OCI-LY3 (cell line): ENCODE measurements at regions not wholly inside any gene's neighbourhood (a gene's known extent, or its start where the extent isn't known, plus 50 kb on each side); places are given as distances from the start of the nearest gene placed in this dataset.

Experiments
- H2AFZ ChIP-seq: fragments of 200-600, 300-600 bp; shearing (Covaris generic); 2 replicates; pipeline ENCODE4 v1.6.0; 2014; ENCODE audit warnings: antibody characterized with exemption, low read depth, low read length
- H3K27ac ChIP-seq: fragments of 200-600, 300-600 bp; sonication (generic); 2 replicates; pipeline ENCODE4 v1.5.1; 2014; ENCODE audit warnings: mild to moderate bottlenecking, low read length, moderate library complexity, mixed read lengths
- H3K27me3 ChIP-seq: fragments of 200-600, 300-600 bp; sonication (generic); 2 replicates; pipeline ENCODE4 v1.6.1; 2014; ENCODE audit warnings: low read depth, low read length, mixed read lengths
- H3K36me3 ChIP-seq: fragments of 200-600, 300-600 bp; sonication (generic); replicated peaks from 2 replicates; pipeline ENCODE3; 2014; ENCODE audit warnings: low read depth, low read length, mixed read lengths
- H3K4me1 ChIP-seq: fragments of 300-600, 200-600 bp; sonication (generic); 2 replicates; pipeline ENCODE4 v1.6.1; 2014; ENCODE audit warnings: low read length, mixed read lengths
- H3K4me2 ChIP-seq: fragments of 200-600, 300-600 bp; sonication (generic); 2 replicates; pipeline ENCODE4 v1.6.1; 2014; ENCODE audit warnings: low read length, mixed read lengths
- H3K4me3 ChIP-seq: fragments of 300-600, 200-600 bp; sonication (generic); 2 replicates; pipeline ENCODE4 v1.5.1; 2014; ENCODE audit warnings: antibody characterized with exemption, mild to moderate bottlenecking, low read length, moderate library complexity
- H3K79me2 ChIP-seq: fragments of 300-600, 200-600 bp; shearing (Covaris generic); 2 replicates; pipeline ENCODE4 v1.6.1; 2014; ENCODE audit warnings: mild to moderate bottlenecking, low read length, mixed read lengths
- H3K9ac ChIP-seq: fragments of 300-600, 200-600 bp; shearing (Covaris generic); 2 replicates; pipeline ENCODE4 v1.6.0; 2014; ENCODE audit warnings: mild to moderate bottlenecking, low read length, moderate library complexity
- H3K9me3 ChIP-seq: fragments of 200-600, 300-600 bp; shearing (Covaris generic); 2 replicates; pipeline ENCODE4 v1.6.1; 2014; ENCODE audit warnings: low read length, mixed read lengths; ENCODE audit not compliant: insufficient read depth
- H4K20me1 ChIP-seq: fragments of 200-600, 300-600 bp; sonication (generic); 2 replicates; pipeline ENCODE4 v1.6.1; 2016; ENCODE audit warnings: low read length, mixed read lengths; ENCODE audit not compliant: insufficient read depth
- CTCF ChIP-seq: fragments of 200-600, 300-600 bp; sonication (generic); IDR thresholded peaks from 2 replicates; pipeline ENCODE4 v1.5.1; 2014; ENCODE audit warnings: antibody characterized with exemption, low read length, low read depth
- EZH2phosphoT487 ChIP-seq: fragments of 200-600 bp; shearing (Covaris generic); IDR thresholded peaks from 2 replicates; pipeline ENCODE4 v1.6.1; 2018; ENCODE audit warnings: antibody characterized with exemption, mixed run types, low read depth

DNA sequence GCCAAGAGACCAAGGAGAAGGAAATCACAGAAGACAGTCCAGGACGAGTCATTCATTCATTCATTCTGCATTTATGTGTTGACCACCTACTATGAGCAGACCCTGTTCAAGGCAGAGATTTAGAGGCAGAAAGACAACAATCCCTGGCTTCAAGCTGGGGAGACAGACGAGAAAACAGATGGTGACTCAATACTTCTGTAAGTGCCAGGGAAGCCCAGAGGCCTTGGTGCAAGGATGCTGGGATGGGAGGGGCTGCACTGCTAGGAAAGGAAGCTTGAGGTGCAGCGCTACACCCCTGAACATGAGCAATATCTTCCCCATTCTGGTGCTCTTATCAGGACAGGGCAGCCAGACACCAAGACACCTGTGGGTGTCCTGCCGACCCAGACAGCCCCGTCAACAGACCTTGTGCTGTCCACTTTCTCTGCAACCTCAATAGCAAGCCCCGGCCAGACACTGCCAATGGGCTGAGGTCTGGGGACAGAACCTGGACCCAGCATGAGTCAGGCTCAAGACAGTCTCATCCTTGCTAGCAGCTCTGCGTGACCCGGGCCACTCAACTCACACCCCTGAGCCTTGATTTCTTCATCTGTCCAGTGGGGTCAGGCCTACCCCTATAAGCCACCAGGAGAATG is 163.5 kb downstream of the COPRS start:
- H2AFZ ChIP-seq, result no peak overlapping the region

DNA sequence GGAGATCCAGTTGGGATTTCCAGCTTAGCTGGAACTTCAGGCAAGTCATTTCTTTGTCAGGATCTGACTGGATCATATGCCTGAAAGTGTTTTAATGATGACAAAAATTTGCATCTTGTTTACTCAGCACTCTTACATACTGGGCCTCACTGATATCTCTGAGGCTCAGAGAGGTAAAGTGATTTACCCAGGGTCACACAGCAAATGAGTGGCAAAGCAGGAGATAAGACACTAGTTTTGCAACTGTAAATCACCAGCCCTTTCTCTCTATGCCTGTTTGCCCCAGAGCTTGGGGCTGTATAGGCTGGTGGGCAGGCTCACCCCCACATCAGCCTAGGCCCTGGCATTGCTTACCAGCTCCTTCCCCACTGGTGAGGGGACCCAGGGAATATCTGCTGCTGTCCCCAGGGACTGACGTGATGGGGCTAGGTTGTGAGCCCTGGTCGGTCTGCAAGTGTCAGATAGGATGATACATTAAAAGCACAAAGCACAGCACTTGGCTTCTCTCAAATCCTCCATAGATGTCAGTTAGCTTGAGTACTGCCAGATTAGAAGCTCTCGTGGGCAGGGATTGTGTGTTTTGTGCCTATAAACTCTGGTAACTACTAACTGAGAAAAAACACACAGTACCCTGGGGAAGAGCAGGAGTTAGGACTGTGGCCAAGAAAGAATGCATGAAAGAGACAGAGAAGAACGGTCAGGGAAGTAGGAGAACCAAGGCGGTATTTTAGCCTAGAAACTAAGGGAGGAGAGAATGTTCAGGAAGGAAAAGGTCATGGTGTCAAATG is 165.4 kb downstream of the COPRS start:
- Histone ChIP-seq H2AFZ (no peak overlapping the region), H3K9me3 (no peaks in the 10 kb centered on the region), H3K27ac (no peak overlapping the region), H3K27me3 (no peaks in the 10 kb centered on the region), H4K20me1 (no peaks in the 10 kb centered on the region), H3K79me2 (no peaks in the 10 kb centered on the region), H3K36me3 (no peaks in the 10 kb centered on the region), H3K4me1 (no peaks in the 10 kb centered on the region), H3K4me3 (no peak overlapping the region), H3K9ac (no peak overlapping the region), H3K4me2 (no peak overlapping the region)
- TF ChIP-seq CTCF, result no peak
- no peak for TF ChIP-seq EZH2phosphoT487

More for the DNA sequence above, 163.5 kb downstream of the COPRS start:
- no peaks in the 10 kb centered on the region for H3K36me3 ChIP-seq
- TF ChIP-seq CTCF, result no peak
- no peak for TF ChIP-seq EZH2phosphoT487
- H4K20me1 ChIP-seq, result no peaks in the 10 kb centered on the region
- no peak overlapping the region for H3K4me3 ChIP-seq
- no peak overlapping the region for H3K9ac ChIP-seq
- no peaks in the 10 kb centered on the region for H3K9me3 ChIP-seq
- H3K79me2 ChIP-seq, result no peaks in the 10 kb centered on the region
- H3K27me3 ChIP-seq, result no peaks in the 10 kb centered on the region
- H3K4me2 ChIP-seq, result no peak overlapping the region
- no peak overlapping the region for H3K27ac ChIP-seq
- no peaks in the 10 kb centered on the region for H3K4me1 ChIP-seq

DNA sequence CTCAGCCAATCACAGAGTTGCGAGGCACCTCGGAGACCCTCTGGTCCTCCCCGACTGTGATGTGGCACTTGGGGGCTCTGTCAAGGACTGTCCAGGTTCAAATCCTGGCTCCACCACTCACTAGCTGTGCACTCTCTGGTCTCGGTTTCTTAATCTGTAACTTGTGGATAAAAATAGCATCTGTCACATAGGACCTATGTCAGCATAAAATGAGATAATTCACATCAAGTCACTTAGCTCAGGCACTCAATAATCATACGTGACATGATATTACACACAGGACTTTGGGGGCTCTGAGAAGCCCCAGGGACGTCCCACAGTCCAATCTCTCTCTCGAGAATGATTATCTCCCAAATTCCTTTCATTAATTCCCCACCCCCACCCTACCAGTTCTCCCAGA is 166.4 kb downstream of the COPRS start:
- H3K9me3 ChIP-seq, result no peaks in the 10 kb centered on the region
- no peak overlapping the region for H3K4me3 ChIP-seq
- H4K20me1 ChIP-seq, result no peaks in the 10 kb centered on the region
- TF ChIP-seq CTCF (no peak), EZH2phosphoT487 (no peak)
- no peaks in the 10 kb centered on the region for H3K36me3 ChIP-seq
- no peaks in the 10 kb centered on the region for H3K4me1 ChIP-seq
- H3K27me3 ChIP-seq, result no peaks in the 10 kb centered on the region
- no peak overlapping the region for H3K4me2 ChIP-seq
- H3K79me2 ChIP-seq, result no peaks in the 10 kb centered on the region
- no peak overlapping the region for H3K9ac ChIP-seq
- no peak overlapping the region for H2AFZ ChIP-seq
- no peak overlapping the region for H3K27ac ChIP-seq

- Histone ChIP-seq H3K27me3 (no peaks in the 10 kb centered on the region), H3K4me2 (no peak overlapping the region), H3K9me3 (no peaks in the 10 kb centered on the region), H3K36me3 (no peaks in the 10 kb centered on the region), H3K9ac (no peak overlapping the region), H4K20me1 (no peaks in the 10 kb centered on the region), H3K27ac (no peak overlapping the region), H3K4me3 (no peak overlapping the region), H3K79me2 (no peaks in the 10 kb centered on the region), H2AFZ (no peak overlapping the region), H3K4me1 (no peaks in the 10 kb centered on the region)
- TF ChIP-seq CTCF (no peak), EZH2phosphoT487 (no peak)
These were observed 167.0 kb downstream of the COPRS start for GRCh38 chr17:31692027-31692426.
